Esophagus mucosa (tissue), 1 donor: ENCODE measurements at regions not wholly inside any gene's neighbourhood (a gene's known extent, or its start where the extent isn't known, plus 50 kb on each side); places are given as distances from the start of the nearest gene placed in this dataset.

Source experiments
- ATAC-seq: fragments of 200-7000 bp; cut with Tn5 transposase; one replicate; pipeline ENCODE4 v1.9.1; 2020
- donor health status: DM: yes; HTN: yes; CAD: no.

GRCh38 chr6:163943607-163944385 is 529.3 kb downstream of the QKI start:
- ATAC-seq = peak; percentile 48

DNA sequence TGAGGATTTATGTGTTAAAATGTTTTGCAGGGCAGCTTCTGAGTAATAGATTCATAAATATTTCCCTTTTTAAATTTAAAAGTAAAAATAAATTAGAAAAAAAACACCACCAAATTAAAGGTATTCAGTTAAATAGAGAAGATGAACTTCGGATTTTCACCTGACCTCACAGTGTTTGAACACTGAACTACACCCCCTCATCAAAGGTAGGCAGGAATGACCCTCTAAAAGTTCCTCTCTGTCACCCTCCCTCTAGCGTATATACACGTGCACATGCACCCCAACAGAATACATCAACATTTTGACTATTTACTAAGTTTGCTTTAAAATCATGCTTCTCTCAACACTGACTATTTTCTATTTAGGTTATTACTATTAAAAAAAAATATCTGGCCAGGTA is 528.3 kb downstream of the QKI start:
- no peak for ATAC-seq

DNA sequence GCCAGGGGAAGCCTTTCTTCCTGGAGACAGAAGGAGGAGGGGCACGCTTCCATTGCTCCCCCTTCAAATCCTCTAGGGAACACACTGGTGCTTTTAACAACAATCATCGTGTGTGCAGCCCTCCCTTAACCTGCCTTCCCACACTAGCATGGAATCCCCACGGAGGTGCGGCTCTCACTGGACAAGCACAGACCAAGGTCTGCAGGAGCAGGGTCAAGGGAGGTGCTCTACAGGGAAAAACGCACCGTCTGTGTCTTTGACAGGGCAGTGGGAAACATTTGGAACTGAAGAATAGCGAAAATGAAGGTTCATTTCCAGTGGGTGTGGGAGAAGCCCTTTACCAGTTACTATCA is 527.1 kb downstream of the QKI start:
- ATAC-seq = no peak

DNA sequence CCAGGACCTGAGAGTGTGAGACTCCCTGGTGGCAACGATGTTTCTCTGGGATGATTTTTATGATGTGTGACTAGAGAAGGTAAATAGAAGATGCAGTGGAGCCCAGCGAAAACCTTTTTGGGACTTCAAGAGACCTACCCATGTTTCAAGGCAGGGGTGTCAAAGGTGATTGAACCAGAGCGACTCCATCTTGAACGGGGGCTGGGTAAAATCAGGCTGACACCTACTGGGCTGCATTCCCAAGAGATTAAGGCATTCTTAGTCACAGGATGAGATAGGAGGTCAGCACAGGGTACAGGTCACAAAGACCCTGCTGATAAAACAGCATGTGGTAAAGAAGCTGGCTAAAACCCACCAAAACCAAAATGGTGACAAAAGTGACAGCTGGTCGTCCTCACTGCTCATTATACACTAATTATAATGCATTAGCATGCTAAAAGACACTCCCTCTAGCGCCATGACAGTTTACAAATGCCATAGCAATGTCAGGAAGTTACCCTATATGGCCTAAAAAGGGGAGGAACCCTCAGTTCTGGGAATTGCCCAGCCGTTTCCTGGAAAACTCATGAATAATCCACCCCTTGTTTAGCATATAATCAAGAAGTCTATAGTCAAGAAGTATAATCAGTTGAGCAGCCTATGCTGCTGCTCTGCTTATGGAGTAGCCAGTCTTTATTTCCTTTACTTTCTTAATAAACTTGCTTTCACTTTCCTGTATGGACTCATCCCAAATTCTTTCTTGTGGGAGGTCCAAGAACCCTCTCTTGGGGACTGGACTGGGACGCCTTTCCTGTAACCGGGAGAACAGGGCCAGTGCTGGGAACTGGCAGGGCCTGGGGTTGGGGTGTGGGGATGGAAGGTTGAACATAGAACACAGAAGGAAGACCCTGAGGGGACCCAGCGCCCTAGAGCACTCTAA is 526.4 kb downstream of the QKI start:
- ATAC-seq = no peak

- ATAC-seq = no peak
Measured at GRCh38 chr6:163937071-163937470, 522.6 kb downstream of the QKI start.

GRCh38 chr6:163935158-163935762 is 520.7 kb downstream of the QKI start:
- no peak for ATAC-seq

GRCh38 chr6:163930012-163930411 is 515.5 kb downstream of the QKI start:
- no peak for ATAC-seq

GRCh38 chr6:163929538-163929937 is 515.0 kb downstream of the QKI start:
- ATAC-seq = no peak

- ATAC-seq = no peak
Measured at GRCh38 chr6:163926642-163927041, 512.1 kb downstream of the QKI start.

DNA sequence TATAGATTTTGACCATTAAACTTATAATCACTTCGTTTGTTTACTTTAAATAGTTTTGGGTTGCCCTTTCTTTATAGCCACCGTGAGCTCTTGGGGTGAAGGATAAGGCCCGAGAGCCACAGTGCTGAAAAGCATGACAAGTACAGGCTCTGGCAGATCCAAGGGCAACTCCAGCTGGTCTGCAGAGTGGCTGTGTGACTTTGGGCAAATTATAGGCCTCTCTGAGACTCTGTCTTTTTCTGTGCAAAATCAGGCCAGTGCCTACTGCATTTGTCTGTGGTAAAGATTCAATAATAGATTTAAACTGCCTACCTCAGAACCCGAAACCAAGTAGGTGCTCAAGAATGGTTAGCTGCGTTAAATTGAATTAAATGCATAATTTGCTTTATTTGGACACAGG is 511.3 kb downstream of the QKI start:
- no peak for ATAC-seq

- ATAC-seq = no peak
Measured at GRCh38 chr6:163923658-163924411, 509.3 kb downstream of the QKI start.

DNA sequence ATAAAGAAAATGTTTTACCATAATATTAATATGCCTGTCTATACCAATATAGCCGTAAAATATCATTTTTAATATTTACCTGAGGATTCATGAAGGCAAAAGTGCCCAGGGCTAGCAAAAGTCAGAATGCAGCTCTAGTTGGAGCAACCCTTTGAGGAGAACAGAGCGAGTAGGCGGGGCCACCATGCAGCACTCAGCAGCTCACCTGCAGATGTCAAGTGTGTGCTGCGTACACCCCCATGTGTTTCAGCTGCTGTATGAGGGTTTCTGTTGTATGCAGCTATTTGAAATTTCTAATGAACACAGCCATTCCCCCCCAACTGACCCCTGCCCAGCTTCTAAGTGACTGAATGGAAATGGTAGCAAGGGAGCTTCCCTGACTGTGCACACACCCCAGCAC is 508.0 kb downstream of the QKI start:
- ATAC-seq = no peak

GRCh38 chr6:163919652-163920051 is 505.1 kb downstream of the QKI start:
- no peak for ATAC-seq

DNA sequence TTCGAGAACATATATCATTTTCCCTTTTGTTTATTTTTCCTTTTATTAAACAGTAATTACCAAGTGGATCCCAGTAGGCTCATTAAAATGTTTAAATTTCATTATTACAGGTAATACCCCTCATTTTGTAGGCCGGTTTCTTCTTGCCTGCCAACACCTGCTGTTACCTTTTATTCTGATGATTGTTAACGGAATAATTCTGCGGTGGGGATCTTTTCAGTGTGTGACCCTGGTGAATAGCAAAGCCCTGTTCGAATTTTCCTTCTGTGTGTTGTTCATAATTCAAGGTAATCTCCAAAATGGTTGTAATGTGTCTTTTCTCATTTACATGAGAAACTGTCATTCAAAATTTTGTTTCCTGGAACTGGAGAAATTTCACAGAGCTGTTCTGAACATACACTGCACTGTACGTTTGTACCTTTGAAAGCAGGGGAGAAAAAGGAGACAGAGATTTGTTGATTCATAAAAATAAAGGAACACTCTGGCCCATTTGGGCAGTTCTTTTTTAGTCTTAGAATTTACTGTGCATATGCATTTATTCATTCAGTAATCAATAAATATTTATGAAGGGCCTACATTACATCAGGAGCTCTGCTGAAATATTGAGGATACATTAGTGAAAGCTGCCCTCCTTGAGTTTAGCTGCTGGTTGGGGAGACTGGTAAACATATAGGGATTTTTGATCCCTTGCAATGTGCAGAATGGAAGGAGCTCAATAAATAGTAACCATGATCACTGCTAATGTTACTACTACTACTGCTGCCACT is 502.0 kb downstream of the QKI start:
- ATAC-seq = no peak

DNA sequence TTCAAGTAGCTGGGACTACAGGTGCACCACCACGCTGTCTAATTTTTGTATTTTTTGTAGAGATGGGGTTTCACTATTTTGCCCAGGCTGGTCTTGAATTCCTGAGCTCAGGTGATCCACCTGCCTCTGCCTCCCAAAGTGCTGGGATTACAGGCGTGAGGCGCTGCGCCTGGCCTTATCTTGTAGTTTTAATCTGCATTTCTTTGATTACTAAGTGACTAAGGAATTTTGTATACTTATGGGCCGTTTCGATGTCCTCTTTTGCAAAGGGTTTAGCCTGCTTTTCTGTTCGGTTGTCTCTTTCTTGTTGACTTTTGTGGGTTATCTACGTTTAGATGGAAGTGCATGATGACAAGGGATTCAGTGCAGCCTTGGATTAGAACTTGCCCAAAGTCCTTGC is 500.6 kb downstream of the QKI start:
- no peak for ATAC-seq

DNA sequence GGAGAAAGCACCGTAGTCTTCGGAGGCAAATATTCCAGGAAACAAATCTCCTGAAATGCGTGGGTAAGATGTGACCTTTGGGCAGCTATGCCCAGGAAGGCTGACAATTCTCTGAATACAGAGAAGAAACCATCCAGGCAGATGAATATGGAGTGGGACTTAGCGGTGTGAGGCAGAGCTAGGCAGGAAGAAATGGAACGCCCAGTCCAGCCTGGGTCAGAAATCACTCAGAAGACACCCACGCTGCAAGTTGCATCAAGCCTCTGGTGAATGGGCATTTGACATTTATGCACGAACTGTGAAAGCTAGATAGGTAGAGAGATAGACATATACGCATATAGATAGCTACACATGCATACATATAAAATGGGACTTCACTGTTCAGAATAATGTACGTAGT is 498.5 kb downstream of the QKI start:
- ATAC-seq = no peak

- ATAC-seq = no peak
Measured at GRCh38 chr6:163906006-163906710, 491.6 kb downstream of the QKI start.

GRCh38 chr6:163904186-163904585 is 489.7 kb downstream of the QKI start:
- no peak for ATAC-seq

DNA sequence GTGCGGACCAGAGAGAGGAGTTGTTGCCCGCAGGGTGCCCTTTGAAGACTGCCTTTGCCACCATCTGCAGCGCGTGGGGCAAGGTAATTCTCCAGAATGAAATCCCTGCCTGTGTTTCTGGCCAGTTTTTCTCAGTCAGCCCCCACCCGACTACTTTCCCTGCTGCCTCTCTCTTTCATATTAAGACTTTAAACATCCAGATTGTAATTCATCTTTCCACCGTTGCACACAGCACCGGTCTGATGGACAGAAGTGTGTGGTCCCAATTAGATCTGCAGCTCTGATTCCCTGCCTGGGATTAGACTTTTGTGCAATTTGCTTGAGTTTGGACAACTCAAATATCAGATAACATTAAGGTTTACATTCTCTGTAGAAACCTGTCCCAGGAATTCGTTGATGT is 489.0 kb downstream of the QKI start:
- ATAC-seq = no peak

- no peak for ATAC-seq
Measured at GRCh38 chr6:163902993-163903392, 488.5 kb downstream of the QKI start.

DNA sequence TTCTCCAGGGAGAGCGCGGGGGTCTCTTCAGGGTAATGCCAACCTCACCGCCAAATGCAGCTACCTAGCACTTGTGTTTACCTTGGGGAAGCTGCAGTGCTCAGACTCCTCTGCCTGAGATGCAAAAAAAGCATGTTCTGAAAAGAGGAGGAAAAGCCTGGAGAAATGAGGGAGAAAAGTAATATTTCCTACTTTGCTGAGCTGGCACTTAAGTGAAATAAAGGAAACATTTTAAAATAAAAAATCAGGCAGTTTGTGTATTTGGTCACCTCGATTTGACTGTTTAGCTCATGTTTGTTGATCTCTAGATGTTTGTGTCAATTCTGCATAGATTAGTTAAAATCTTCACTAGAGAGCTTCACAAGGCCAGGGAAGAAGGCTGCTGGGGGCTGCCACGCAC is 487.2 kb downstream of the QKI start:
- no peak for ATAC-seq
